Prostate gland (tissue), 2 donors: ENCODE measurements at regions not wholly inside any gene's neighbourhood (a gene's known extent, or its start where the extent isn't known, plus 50 kb on each side); places are given as distances from the start of the nearest gene placed in this dataset.

Experiments
- CTCF ChIP-seq, 4 experiments: fragments of 200-600 bp in 2 of 4; fragments of 450-650 bp in 2 of 4; sonication (generic) in 2 of 4; IDR thresholded peaks; 1 replicate in 3 of 4; 2 replicates in 1 of 4; pipeline ENCODE4 v1.5.1; 2016 to 2019; ENCODE audit warnings: antibody characterized with exemption in 4 of 4, mild to moderate bottlenecking in 2 of 4, moderate library complexity in 2 of 4
- POLR2A ChIP-seq: fragments of 450-650 bp; IDR thresholded peaks from one replicate; pipeline ENCODE4 v1.6.1; 2016; ENCODE audit warnings: antibody characterized with exemption, mild to moderate bottlenecking
- POLR2AphosphoS5 ChIP-seq: sonication (generic); formaldehyde crosslinking; IDR thresholded peaks from one replicate; pipeline ENCODE4 v1.6.1; 2017; ENCODE audit warnings: antibody characterized with exemption

DNA sequence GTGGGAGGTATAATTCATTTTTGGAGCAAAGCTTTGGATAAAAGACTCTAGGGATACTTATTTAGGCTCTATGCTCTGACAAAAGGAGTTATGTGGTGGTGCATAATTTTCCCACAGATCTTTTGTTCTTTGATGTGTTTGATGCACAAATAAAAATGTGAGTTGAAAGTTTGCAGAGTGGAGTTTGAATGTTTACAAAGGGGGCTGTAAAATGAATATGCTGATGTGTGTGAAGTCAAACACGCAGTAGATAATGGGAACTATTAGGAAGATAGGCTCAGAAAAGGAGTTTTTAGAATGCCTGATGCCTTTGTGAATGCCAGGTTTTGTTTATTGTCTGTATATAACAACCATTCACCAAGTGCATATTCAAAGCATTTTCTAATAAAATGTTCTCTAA, 545.0 kb upstream of the EPHA7 start:
- TF ChIP-seq POLR2AphosphoS5 (no peak), POLR2A (no peak), CTCF (IDR thresholded peaks at IDR 0.05) (no peak)
